Activated CD8-positive, alpha-beta T cell treated with anti-CD3 and anti-CD28 coated beads, Interleukin-2, amount 10 ng/mL, durations not matched to agents 7 days and 5 days (primary cell): ENCODE measurements at regions not wholly inside any gene's neighbourhood (a gene's known extent, or its start where the extent isn't known, plus 50 kb on each side); places are given as distances from the start of the nearest gene placed in this dataset.
"Not testable (repeated sequence)": the region's sequence is repeated elsewhere in the genome, so short reads cannot be mapped to it uniquely, and the experiment has no call there.

Experiments
- ATAC-seq: fragments of 150-1000 bp; cut with Tn5 transposase; one replicate; pipeline ENCODE4 v1.10.0; 2021; ENCODE audit warnings: moderate library complexity
- CTCF ChIA-PET: fragments of 350-600 bp; sonication (Branson Sonifier 250); formaldehyde crosslinking; loops from one replicate; lab custom pipeline; 2021; ENCODE audit warnings: antibody characterized with exemption; lab: Charles Lee
- POLR2A ChIA-PET: fragments of 350-600 bp; sonication (Branson Sonifier 250); formaldehyde crosslinking; loops from one replicate; lab custom pipeline; 2021; ENCODE audit warnings: antibody characterized with exemption; lab: Charles Lee
- DNase-seq: peaks from one replicate; pipeline ENCODE4 v3.0.0-alpha.2; 2020
- H3K27ac Mint-ChIP-seq: one replicate; pipeline ENCODE4 v1.8.0; 2021; ENCODE audit warnings: mild to moderate bottlenecking, mixed read lengths
- H3K27me3 Mint-ChIP-seq: one replicate; pipeline ENCODE4 v1.8.0; 2021; ENCODE audit warnings: low read depth, mixed read lengths
- H3K36me3 Mint-ChIP-seq: one replicate; pipeline ENCODE4 v1.8.0; 2021; ENCODE audit warnings: low read depth, mixed read lengths
- H3K4me1 Mint-ChIP-seq: one replicate; pipeline ENCODE4 v1.8.0; 2021; ENCODE audit warnings: low read depth, mixed read lengths
- H3K4me3 Mint-ChIP-seq: one replicate; pipeline ENCODE4 v1.8.0; 2021; ENCODE audit warnings: mild to moderate bottlenecking, mixed read lengths
- H3K9me3 Mint-ChIP-seq: one replicate; pipeline ENCODE4 v1.8.0; 2022; ENCODE audit warnings: mixed read lengths; ENCODE audit not compliant: insufficient read depth

DNA sequence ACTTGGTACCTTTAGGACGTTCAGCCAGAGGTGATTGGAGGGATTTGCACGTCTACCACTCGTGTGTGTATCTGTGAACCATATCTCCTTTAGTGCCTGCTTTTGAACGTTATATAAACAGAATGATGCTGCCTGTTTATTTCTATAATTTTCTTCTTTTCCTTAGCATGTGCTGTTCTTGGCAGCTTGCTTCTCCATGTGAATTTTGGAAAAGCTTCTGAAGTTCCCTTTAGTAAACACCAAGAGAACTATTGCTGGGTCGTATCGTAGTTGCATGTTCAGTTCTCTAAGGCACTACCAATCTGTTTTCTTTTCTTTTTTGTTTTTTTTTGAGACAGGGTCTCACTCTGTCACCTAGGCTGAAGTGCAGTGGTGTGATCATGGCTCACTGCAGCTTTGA, 73.8 kb upstream of the FANCC start:
- DNase-seq, H3K27ac Mint-ChIP-seq, CTCF ChIA-PET, ATAC-seq, POLR2A ChIA-PET, H3K9me3 Mint-ChIP-seq, H3K4me1 Mint-ChIP-seq, H3K4me3 Mint-ChIP-seq, H3K36me3 Mint-ChIP-seq: not testable (repeated sequence)
- peaks cover 13% of the 10 kb centered on the region for H3K27me3 Mint-ChIP-seq

DNA sequence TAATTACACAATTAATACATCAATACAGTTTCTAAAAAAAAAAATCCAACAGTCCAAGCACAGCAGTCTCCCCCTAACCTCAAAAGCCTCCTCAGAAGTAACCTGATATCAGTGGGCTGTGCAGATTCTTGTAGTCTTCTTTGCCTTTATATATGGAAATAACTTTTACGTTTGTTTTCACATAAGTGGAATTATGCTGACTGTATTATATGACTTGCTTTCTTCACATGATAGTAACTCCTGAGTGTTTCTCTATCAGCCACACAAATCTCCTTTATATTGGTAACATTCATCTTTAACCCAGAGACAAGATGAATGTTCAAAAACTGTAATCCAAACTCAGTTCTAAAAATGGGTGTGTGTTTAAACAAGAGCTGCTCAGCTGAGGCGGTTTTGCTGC, 71.9 kb upstream of the FANCC start:
- POLR2A ChIA-PET = no interaction called here
- no peak overlapping the region for H3K4me3 Mint-ChIP-seq
- CTCF ChIA-PET = no interaction called here
- no peak overlapping the region for H3K27ac Mint-ChIP-seq
- no peaks in the 10 kb centered on the region for H3K9me3 Mint-ChIP-seq
- ATAC-seq (no peak), DNase-seq (no peak)
- no peaks in the 10 kb centered on the region for H3K4me1 Mint-ChIP-seq
- H3K36me3 Mint-ChIP-seq = no peaks in the 10 kb centered on the region
- H3K27me3 Mint-ChIP-seq = peaks cover 20% of the 10 kb centered on the region

DNA sequence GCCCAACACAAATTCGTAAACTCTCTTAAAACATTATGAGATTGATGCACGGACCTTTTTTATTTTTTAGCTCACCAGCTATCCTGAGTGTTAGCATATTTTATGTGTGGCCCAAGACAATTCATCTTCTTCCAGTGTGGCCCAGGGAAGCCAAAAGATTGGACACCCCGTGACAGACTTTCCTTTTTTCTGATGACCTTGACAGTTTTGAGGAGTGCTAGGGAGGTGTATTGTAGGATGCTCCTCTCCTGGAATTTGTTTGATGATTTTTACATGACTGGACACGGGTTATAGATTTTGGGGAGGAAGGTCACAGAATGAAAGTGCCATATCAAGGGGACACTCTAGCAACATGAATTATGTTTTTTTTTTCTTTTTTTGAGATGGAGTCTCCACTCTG, 69.3 kb upstream of the FANCC start:
- Mint-ChIP-seq H3K4me3 (no peak overlapping the region), H3K4me1 (no peaks in the 10 kb centered on the region), H3K27ac (no peak overlapping the region), H3K36me3 (no peaks in the 10 kb centered on the region), H3K9me3 (no peaks in the 10 kb centered on the region), H3K27me3 (peaks cover 27% of the 10 kb centered on the region)
- POLR2A ChIA-PET = no interaction called here
- DNase-seq = no peak
- ATAC-seq = no peak
- CTCF ChIA-PET = no interaction called here

DNA sequence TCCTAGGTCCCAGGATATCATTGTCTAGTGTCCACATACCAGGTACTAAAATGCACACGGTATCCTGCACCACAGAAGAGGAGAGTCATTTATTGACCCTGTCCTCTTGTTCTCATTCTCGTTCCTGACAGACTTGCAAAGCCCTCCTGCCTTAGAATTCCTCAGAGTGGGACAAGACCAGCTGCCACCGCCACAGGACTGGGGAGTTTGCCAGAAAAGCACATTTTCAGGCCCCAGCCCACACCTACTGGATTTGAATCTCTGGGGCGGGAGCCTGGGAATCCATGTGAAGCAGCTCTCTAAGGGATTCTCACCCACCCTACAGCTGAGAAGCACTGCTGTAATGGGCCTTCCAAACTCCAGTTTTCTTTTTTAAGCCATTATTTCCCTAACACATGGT, 68.0 kb upstream of the FANCC start:
- no peaks in the 10 kb centered on the region for H3K4me1 Mint-ChIP-seq
- DNase-seq = no peak
- H3K9me3 Mint-ChIP-seq = no peaks in the 10 kb centered on the region
- peaks cover 36% of the 10 kb centered on the region for H3K27me3 Mint-ChIP-seq
- ATAC-seq = no peak
- no peak overlapping the region for H3K4me3 Mint-ChIP-seq
- H3K27ac Mint-ChIP-seq = no peak overlapping the region
- POLR2A ChIA-PET = no interaction called here
- CTCF ChIA-PET = no interaction called here
- H3K36me3 Mint-ChIP-seq = no peaks in the 10 kb centered on the region

DNA sequence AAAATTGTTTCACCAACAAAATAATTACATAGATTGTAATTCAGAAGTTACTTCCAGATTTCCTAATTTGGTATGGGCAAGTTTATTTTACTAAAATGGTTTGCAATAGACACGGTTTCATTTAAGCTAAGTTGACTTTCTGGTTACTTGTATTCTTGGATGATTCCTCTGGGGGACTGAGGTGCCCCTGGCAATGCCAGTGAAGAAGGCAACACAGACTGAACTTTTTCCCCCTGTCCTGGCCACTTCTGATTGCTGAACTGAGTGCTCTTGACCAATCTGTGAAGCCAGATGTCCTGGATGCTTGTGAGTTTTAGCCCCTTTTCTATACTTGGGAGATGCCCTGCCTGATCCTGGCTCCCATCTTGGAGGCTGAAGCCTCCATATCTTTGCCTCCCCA, 66.3 kb upstream of the FANCC start:
- ChIA-PET CTCF (interaction anchor here (1.3 kb wide), 1 partner anchor 836 kb away, joined by 3 read pairs; no protein-coding TSS in a partner anchor), POLR2A (no interaction called here)
- Mint-ChIP-seq H3K27ac (no peak overlapping the region), H3K4me1 (no peaks in the 10 kb centered on the region), H3K27me3 (peaks cover 41% of the 10 kb centered on the region), H3K4me3 (no peak overlapping the region), H3K9me3 (no peaks in the 10 kb centered on the region), H3K36me3 (no peaks in the 10 kb centered on the region)
- DNase-seq = no peak
- no peak for ATAC-seq

DNA sequence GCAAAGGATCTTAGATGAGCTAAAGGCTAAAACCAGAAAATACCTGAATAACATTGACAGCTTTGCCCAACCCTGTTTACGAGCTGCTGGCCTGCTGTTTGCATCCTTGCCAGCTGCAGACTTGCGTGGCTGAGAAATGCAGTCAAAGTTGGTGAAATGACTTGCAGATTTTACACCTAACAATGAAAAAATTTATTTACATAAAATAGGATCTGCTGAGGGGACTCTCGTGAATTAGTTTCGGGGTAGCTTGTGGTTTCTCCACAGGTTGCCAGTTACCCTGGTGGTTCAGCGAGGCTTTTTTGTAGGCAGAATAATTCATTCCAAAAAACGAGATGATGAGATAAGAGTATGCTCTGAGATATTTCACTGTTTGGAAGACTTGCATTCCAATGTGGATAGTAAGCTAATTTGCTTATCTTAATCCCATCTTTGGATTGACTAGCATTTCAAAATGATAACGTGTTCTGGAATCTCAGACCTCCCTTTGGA, 65.7 kb upstream of the FANCC start:
- ChIA-PET CTCF (interaction anchor here (1.3 kb wide), 1 partner anchor 836 kb away, joined by 3 read pairs; no protein-coding TSS in a partner anchor), POLR2A (no interaction called here)
- Mint-ChIP-seq H3K4me1 (no peaks in the 10 kb centered on the region), H3K9me3 (no peaks in the 10 kb centered on the region), H3K4me3 (no peak overlapping the region), H3K36me3 (no peaks in the 10 kb centered on the region), H3K27me3 (peaks cover 43% of the 10 kb centered on the region), H3K27ac (no peak overlapping the region)
- DNase-seq = no peak
- ATAC-seq = no peak

DNA sequence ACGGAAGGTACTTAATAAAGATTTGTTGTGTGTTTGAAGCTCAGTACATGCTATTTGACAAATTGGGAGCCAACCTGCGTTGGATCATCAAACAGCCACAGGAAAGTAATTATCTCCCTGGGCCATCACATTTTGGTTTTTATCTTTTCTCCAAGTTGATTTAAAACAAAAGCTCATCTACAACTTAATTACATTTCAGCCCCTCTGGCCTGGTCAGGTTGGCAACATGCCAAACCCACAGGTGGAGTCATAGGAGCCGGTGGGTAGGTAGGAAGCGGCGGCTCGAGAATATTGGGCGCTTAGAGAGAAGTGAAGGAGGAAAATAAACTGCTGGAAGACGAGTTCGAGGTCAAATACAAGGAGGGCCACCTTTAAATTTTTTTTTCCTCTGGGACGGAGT, 64.9 kb upstream of the FANCC start:
- ATAC-seq (no peak), DNase-seq (no peak)
- Mint-ChIP-seq H3K36me3 (no peaks in the 10 kb centered on the region), H3K27ac (no peak overlapping the region), H3K4me1 (no peaks in the 10 kb centered on the region), H3K4me3 (no peak overlapping the region), H3K27me3 (peaks cover 47% of the 10 kb centered on the region), H3K9me3 (no peaks in the 10 kb centered on the region)
- ChIA-PET POLR2A (no interaction called here), CTCF (interaction anchor here (0.6 kb wide), 1 partner anchor 169 kb away, joined by 3 read pairs; no protein-coding TSS in a partner anchor)

DNA sequence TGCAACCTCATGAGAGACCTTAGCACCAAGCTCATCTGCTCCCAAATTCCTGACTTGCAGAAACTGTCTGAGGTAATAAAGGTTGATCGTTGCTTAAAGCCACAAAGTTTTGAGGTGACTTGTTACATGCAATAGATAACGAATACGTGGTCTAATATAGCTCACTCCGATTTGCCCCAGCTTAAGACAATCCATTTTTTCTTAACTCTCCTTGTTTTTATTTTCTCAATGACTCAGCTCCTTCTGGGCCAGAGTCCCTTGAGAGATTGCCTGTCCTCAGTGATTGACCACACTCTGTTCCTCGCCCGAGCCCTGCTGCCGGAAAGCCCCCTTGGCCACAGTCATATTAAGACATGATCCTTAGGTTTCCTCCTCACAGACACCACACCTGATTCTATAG, 63.7 kb upstream of the FANCC start:
- POLR2A ChIA-PET = interaction anchor here (1.1 kb wide), 1 partner anchor 129 kb away, joined by 3 read pairs; no protein-coding TSS in a partner anchor
- Mint-ChIP-seq H3K4me1 (no peaks in the 10 kb centered on the region), H3K4me3 (no peak overlapping the region), H3K27ac (no peak overlapping the region), H3K36me3 (no peaks in the 10 kb centered on the region), H3K27me3 (peaks cover 42% of the 10 kb centered on the region), H3K9me3 (no peaks in the 10 kb centered on the region)
- DNase-seq = no peak
- CTCF ChIA-PET = no interaction called here
- ATAC-seq = no peak

DNA sequence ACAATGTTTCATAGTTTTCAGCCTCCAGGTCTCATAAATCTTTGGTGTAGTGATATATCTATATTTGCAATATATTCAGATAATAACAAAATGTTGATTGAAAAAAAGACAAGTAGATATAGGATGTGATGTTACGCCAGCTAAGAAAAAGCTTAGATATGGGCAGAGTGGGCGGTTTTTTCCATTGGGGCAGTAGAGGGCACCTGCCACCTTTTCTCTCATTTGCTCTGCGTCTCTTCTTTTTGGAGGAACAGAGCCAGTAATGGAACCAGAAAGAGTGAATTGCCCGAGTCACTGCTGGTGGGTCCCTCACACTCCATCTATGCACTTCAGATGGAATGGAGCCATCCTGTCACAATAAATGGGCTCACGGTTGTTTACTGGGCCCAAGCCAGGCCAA, 62.1 kb upstream of the FANCC start:
- peak; percentile 24 for DNase-seq
- Mint-ChIP-seq H3K27ac (no peak overlapping the region), H3K4me1 (no peaks in the 10 kb centered on the region), H3K27me3 (peaks cover 39% of the 10 kb centered on the region), H3K36me3 (no peaks in the 10 kb centered on the region), H3K9me3 (no peaks in the 10 kb centered on the region), H3K4me3 (no peak overlapping the region)
- ChIA-PET POLR2A (no interaction called here), CTCF (interaction anchor here (0.8 to 1.0 kb wide), 3 partner anchors 113 to 838 kb away, joined by 3 to 5 read pairs (median 4); no protein-coding TSS in a partner anchor)
- no peak for ATAC-seq

DNA sequence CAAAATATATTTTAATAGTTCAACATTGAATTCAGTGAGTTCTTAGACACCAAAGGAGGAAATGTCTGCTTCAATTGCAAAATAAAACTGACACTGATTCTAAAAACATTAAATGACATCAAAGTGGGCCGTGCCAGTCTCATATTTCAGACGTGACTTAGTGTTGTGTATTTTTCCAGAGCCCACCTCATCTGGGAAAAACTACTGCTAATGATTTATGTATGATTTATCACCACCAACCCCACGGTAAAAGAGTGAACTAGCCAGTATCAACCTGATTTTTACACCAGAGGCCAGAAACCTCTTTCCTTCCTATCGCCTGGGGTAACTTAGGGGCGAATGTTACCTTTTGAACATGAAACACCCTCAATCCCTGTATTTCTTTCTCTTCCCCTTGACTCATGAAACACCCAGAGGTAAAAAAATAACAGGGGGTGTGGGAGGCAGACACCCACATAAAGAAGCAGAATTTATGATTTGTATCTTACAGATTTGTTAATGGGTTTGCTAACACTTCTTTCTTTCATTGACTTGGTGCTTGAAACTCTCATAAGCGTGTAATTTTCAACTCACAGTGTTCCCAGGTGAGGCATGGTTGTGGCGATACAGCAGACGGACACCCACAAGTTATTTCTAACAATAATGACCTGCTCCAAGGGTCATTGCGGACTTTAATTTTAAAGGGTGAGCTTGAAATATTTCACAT, 56.4 kb upstream of the FANCC start:
- peaks cover 32% of the 10 kb centered on the region for H3K27me3 Mint-ChIP-seq
- H3K36me3 Mint-ChIP-seq = no peaks in the 10 kb centered on the region
- CTCF ChIA-PET = no interaction called here
- no peaks in the 10 kb centered on the region for H3K4me1 Mint-ChIP-seq
- H3K27ac Mint-ChIP-seq = no peak overlapping the region
- DNase-seq = no peak
- POLR2A ChIA-PET = no interaction called here
- H3K9me3 Mint-ChIP-seq = no peaks in the 10 kb centered on the region
- no peak overlapping the region for H3K4me3 Mint-ChIP-seq
- no peak for ATAC-seq

DNA sequence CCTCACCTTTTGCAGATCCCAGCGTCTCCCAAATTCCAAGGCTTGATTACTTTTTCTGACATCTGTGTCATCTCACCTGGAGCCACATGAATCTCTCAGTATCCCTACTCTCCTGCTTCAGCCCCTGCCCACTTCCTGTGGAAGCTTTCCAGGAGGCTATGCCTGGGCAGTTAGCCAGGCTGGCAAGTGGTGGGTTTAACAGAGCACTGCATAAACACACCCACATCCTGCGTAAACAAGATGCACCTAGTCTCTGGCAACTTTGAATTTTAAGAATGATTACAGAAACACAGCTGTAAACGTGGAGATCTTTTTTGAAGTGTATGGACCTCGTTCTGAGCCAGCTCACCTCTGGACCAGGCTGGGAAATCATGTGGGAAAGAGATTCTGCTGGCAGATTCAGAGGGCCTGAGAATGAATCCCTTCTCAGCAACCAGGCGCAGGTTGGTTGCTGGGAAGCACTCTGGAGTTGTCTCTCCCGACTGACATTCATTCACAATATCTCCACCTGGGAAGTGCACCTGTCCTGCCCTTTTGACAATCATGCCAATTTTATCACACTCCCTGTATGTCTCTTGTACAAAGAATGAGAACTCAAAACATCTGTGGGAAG, 55.7 kb upstream of the FANCC start:
- H3K27me3 Mint-ChIP-seq = peaks cover 31% of the 10 kb centered on the region
- ChIA-PET POLR2A (no interaction called here), CTCF (interaction anchor here (0.8 kb wide), 1 partner anchor 10 kb away, joined by 3 read pairs; no protein-coding TSS in a partner anchor)
- H3K36me3 Mint-ChIP-seq = no peaks in the 10 kb centered on the region
- H3K27ac Mint-ChIP-seq = no peak overlapping the region
- H3K9me3 Mint-ChIP-seq = no peaks in the 10 kb centered on the region
- no peaks in the 10 kb centered on the region for H3K4me1 Mint-ChIP-seq
- no peak for DNase-seq
- no peak overlapping the region for H3K4me3 Mint-ChIP-seq
- no peak for ATAC-seq

DNA sequence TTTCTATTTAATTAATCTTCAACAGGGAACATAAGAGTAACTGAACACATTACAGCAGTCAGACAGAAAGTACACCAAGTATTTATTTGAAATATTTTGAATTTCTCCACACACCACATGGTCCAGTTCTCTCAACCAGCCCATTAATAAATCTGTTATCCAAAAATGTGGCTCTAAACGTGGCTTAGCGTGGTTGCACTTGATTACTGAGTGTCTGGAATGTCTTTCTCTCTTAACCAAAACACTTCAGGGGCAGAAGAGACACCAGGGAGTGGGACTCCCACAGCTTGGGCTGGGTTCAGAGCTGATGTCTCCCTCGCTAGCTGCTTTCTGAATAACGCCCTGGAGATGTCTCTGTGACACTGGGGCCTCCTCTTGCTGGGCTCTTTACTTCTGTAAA, 52.6 kb upstream of the FANCC start:
- no peak for DNase-seq
- H3K27me3 Mint-ChIP-seq = peaks cover 33% of the 10 kb centered on the region
- no peaks in the 10 kb centered on the region for H3K36me3 Mint-ChIP-seq
- ChIA-PET CTCF (no interaction called here), POLR2A (no interaction called here)
- H3K4me3 Mint-ChIP-seq = no peak overlapping the region
- no peak overlapping the region for H3K27ac Mint-ChIP-seq
- H3K4me1 Mint-ChIP-seq = no peaks in the 10 kb centered on the region
- ATAC-seq = no peak
- H3K9me3 Mint-ChIP-seq = no peaks in the 10 kb centered on the region
